HG02588 (cell line): ENCODE measurements at regions not wholly inside any gene's neighbourhood (a gene's known extent, or its start where the extent isn't known, plus 50 kb on each side); places are given as distances from the start of the nearest gene placed in this dataset.
"Not testable (repeated sequence)": the region's sequence is repeated elsewhere in the genome, so short reads cannot be mapped to it uniquely, and the experiment has no call there.

ENCODE experiments used
- ATAC-seq: cut with Tn5 transposase; IDR thresholded peaks from one replicate; pipeline ENCODE4 v1.9.1; 2021; ENCODE audit warnings: mild to moderate bottlenecking, moderate library complexity; ENCODE audit not compliant: unreplicated experiment

DNA sequence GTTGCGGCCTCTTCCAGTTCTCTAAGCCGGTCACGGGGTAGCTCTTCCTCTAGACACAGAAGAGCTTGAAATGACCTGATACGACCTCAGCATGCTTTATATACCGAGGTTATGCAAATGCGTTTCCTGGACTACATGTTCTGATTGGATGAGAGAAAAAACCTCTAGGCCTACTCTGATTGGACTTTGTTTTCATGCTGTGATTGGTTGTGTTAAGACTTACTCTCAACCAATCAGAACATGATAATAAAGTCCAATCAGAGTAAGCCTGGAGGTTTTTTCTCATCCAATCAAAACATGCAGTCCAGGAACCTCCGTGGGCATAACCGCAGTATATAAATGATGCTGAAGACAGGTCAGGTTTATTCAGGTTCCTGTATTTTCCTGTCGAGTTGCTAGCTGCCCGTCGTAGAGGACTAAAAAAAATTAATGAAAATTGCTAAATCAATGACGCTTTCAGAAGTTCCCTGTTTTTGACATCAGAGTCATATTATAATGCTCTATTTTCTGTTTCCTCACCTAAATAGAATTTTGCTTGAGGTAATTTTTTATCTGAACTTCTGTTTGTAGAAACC lies 177.4 kb downstream of the POTEB3 start:
- ATAC-seq = no peak

DNA sequence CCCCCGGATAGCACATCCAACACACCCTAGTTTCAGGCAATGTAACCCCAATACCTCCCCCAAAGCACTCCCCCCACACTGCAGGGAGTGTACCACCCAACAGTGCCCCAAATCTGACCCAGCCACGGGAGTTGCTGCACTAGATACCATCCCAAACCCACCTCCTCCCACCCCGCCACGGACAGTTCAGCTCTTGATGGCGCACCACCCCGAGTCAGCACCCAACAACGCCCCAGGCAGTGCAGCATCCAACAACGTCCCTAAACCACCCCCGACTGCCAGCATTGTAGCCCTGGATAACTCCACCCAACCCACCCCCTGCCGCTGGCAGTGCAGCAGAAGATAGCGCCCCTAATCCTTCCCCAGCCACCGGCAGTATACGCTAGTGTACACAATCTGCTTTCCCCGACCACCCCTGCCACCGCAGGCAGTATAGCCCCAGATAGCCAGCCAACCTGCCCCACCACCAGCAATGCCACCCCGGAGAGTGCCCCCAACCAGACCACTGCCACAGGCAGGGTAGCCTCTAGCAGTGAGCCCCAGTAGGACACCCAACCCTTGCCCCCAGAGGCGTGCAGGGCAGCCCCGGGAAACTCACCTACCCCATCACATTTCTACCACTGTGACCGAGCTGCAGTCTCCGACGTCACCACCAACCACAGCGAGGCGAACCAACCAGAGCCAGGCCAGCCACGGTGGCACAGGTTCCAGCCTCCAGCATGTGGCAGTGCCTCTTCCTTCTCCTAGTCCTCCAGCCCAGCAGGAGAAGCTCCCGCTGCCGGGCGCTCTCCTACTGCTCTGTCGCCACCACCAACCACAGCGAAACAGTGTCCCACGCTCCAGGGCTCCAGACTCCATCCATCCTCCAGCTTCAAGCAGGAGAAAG lies 178.1 kb downstream of the POTEB3 start:
- ATAC-seq = no peak

DNA sequence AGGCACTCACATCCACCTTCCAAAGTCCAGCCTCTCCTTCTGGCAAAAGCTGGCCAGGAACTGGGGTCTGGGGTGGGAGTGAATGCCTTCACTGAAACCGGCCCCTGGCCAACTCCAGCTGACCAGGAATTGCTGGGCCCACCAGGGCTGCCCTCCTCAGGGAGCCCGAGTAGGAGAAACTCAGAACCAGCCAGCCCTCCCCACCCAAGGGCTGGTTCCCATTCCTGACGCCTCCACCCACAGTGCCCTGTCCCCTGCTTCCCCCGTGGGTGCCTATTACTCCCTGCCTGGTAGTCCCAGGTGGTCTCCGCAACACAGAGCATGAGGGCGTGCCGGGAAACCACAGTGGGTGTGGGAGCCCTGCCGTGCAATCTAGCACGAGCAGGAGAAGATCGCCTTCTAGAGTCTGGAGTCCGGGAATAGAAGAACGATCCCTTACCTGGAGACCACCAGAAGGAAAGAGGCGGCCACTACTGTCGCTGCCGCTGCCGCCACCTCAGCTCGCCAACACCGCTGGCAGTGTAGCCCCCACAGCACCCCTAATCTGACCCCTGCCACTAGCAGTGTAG lies 178.8 kb downstream of the POTEB3 start:
- ATAC-seq = no peak

DNA sequence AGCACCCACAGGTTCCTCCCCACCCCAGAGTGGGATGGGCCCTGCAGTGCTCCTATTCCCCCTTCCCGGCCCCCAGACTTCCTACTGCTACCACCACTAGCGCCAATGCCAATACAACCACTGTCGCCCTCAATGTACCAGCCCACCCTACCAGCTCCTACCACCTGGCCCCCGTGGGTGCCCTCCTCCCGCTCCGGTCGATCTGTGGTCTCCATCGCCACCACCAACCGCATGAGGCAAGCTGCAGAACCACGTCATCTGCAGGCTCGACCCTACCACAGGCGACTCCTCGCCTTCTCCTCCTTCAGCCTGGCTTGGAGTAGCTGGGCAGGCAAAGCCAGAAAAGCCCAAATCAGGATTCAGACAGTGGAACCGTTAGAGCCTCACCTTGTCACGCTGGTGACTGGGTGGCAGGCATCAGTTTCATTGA lies 179.3 kb downstream of the POTEB3 start:
- no peak for ATAC-seq

DNA sequence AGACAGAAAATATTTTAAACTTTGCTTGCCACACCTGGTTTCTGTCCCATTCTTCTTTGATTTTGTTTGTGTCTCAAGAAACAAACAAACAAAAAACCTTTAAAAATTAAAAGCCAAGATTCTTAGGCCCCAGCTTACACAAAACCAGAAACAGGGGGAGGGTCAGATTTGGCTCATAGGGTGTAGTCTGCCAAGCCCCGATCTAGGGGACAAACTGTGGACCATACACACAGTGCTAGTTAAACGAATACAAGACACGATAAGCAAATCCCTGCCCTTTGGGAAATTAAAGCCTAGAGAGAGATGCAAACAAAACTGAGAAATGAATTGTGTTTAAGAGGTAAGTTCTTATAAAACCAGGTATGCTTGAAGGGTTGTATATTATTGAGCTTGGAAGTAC lies 181.7 kb downstream of the POTEB3 start:
- ATAC-seq = not testable (repeated sequence)

DNA sequence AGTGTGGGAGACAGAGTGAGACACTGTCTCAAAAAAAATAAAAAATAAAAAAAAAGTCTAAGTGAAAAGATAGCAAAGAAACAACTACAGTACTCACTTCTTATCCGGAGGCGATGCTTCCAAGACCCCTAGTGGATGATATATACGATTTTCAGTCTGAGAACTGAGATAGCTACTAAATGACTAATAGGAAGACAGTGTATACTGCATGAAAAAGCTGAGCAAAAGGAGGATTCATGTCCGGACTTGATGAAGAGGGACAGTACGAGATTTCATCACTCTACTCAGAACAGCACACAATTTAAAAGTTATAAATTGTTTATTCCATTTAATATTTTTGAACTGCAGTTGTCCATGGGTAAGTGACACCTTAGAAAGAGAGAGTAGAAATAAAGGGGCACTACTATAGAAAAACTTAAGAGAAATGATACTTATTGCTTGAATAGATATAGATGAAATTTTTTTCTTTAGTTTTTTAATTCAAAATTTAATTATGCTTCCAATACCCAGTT lies 190.7 kb downstream of the POTEB3 start:
- ATAC-seq = not testable (repeated sequence)
